ENCODE measurements at regions not wholly inside any gene's neighbourhood (a gene's known extent, or its start where the extent isn't known, plus 50 kb on each side); places are given as distances from the start of the nearest gene placed in this dataset.

DNA sequence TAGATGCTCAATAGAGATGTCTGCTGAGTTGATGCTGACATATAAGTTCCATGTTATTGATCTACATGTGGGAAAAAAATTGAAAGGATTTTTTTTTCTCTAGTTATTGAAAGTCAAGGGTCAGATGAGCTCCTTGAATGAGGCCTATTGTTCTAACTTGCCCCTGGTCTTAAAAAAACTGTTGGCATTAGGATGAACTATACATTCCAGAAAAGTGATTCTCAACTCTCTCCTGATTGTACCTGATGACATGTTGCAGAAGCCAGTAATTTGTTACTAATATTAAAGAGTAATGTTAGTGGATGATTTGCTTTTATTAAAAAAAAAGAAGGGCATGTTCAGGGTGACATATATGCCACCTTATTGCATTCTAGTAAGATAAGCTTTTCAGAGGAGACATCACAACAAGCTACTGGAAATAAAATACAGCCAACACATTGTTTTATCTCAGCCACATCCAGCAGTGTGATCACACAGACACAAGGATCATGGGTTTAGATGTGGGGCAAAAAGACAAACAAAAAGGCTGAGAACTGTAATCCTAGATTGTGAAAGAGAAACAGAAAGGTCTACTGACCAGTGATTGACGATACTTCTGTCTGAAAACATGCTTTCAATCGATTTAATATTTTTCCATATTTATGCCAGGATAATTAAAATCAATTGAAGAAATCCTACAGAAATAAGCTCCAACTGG is 1314.1 kb upstream of the C9orf72 start:
- H3K9me3 ChIP-seq, result no peaks in the 10 kb centered on the region
- H3K4me3 ChIP-seq (ENCODE audit: low read depth, low read length), result no peak overlapping the region
- TF ChIP-seq, protein P1, sequence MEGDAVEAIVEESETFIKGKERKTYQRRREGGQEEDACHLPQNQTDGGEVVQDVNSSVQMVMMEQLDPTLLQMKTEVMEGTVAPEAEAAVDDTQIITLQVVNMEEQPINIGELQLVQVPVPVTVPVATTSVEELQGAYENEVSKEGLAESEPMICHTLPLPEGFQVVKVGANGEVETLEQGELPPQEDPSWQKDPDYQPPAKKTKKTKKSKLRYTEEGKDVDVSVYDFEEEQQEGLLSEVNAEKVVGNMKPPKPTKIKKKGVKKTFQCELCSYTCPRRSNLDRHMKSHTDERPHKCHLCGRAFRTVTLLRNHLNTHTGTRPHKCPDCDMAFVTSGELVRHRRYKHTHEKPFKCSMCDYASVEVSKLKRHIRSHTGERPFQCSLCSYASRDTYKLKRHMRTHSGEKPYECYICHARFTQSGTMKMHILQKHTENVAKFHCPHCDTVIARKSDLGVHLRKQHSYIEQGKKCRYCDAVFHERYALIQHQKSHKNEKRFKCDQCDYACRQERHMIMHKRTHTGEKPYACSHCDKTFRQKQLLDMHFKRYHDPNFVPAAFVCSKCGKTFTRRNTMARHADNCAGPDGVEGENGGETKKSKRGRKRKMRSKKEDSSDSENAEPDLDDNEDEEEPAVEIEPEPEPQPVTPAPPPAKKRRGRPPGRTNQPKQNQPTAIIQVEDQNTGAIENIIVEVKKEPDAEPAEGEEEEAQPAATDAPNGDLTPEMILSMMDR (IDR thresholded peaks at IDR 0.05; ENCODE audit: low read depth, low read length), result no peak
- H3K36me3 ChIP-seq, result no peaks in the 10 kb centered on the region; the same call in 1 of the 2 replicates
- H3K27me3 ChIP-seq, result no peaks in the 10 kb centered on the region
- H3K4me1 ChIP-seq, result peaks cover 6% of the 10 kb centered on the region
- DNase-seq, result no peak

DNA sequence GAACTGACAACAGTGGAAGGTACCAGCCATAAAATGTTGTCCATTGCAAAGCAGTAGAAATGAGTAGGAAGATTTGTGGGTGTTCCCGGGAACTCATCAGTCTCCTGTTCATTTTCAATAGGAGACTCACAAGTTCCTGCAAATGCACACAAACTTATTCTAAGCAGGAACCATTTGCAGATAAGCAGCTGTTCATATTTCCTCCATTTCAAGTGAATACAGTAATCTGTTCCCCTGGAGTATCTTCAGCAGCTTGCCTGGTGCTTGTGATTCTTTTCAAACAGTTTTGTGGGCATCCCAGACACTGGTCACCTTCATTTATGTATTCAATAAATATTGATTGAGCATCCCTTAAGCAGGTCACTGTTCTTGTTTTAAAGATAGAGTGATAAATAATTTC is 1315.5 kb upstream of the C9orf72 start:
- Histone ChIP-seq H3K4me3 (ENCODE audit: low read depth, low read length) (no peak overlapping the region), H3K4me1 (peaks cover 6% of the 10 kb centered on the region), H3K27me3 (no peaks in the 10 kb centered on the region), H3K9me3 (no peaks in the 10 kb centered on the region), H3K36me3 (no peaks in the 10 kb centered on the region)
- no peak for DNase-seq
- TF ChIP-seq, protein P1 (IDR thresholded peaks at IDR 0.05; ENCODE audit: low read depth, low read length), result no peak

DNA sequence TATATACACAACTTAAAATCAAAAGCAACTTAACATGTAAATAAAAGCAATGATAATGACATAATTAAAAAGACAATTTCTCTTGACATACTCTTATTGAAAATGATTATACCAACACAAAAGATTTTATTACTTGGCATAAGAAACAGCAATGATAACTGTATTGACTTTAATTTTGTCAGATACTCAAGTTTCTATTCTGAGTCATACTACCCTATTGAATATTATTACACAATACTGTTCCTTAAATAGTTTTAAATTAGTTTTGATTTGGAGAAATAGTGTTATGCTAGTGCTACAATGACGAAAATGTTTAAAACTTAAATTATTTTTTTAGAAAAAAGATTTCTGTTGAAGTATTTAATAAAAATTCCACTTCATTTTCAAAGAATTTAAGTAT is 1319.3 kb upstream of the C9orf72 start:
- no peaks in the 10 kb centered on the region for H3K27me3 ChIP-seq
- DNase-seq, result no peak
- no peaks in the 10 kb centered on the region for H3K36me3 ChIP-seq
- peaks cover 6% of the 10 kb centered on the region for H3K4me1 ChIP-seq
- H3K9me3 ChIP-seq, result no peaks in the 10 kb centered on the region
- H3K4me3 ChIP-seq (ENCODE audit: low read depth, low read length), result no peak overlapping the region
- TF ChIP-seq, protein P1 (IDR thresholded peaks at IDR 0.05; ENCODE audit: low read depth, low read length), result no peak

DNA sequence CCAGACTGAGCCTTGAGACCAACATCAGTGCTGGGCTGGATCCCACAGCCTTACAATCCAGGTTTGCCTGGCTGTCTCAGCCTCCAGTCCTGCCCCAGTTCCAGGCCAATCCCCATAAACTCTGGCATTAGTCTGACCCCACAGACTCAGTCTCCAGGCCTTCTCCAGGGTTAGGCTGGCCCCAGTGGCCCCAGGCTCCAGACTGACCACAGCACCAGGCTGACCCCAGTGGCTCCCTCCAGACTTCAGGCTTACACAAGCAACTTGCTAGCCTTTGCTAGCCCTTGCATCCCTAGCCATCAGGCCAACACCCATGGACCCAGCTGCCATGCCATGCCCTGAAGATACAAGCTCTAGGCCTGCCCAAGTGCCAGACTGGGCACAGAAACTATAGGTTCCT is 1326.0 kb upstream of the C9orf72 start:
- no peak for DNase-seq
- H3K4me1 ChIP-seq, result no peaks in the 10 kb centered on the region
- H3K36me3 ChIP-seq, result no peaks in the 10 kb centered on the region
- TF ChIP-seq, protein P1 (IDR thresholded peaks at IDR 0.05; ENCODE audit: low read depth, low read length), result no peak
- H3K27me3 ChIP-seq, result no peaks in the 10 kb centered on the region
- H3K4me3 ChIP-seq (ENCODE audit: low read depth, low read length), result no peak overlapping the region
- no peaks in the 10 kb centered on the region for H3K9me3 ChIP-seq

DNA sequence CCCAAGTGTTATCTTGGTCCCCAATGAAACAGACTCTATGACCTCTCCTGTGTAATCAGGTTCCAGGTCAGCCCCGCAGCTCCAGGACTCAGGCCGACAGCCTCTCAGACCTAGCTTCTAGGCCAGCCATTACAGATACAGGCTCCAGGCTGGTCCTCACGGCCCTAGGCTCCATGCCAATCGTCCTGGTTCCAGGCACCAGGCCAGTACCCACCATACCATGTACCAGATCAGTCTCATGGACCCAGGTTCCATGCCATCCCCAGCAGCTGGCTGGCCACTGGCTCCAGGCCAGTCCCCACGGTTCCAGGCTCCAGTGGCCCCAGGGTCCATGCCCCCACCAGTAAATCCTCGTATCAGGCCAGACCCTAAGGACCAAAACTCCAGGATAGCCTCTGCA is 1326.6 kb upstream of the C9orf72 start:
- H3K4me1 ChIP-seq, result no peaks in the 10 kb centered on the region
- TF ChIP-seq, protein P1 (IDR thresholded peaks at IDR 0.05; ENCODE audit: low read depth, low read length), result no peak
- H3K27me3 ChIP-seq, result no peaks in the 10 kb centered on the region
- H3K9me3 ChIP-seq, result no peaks in the 10 kb centered on the region
- DNase-seq, result no peak
- H3K4me3 ChIP-seq (ENCODE audit: low read depth, low read length), result no peak overlapping the region
- no peaks in the 10 kb centered on the region for H3K36me3 ChIP-seq

DNA sequence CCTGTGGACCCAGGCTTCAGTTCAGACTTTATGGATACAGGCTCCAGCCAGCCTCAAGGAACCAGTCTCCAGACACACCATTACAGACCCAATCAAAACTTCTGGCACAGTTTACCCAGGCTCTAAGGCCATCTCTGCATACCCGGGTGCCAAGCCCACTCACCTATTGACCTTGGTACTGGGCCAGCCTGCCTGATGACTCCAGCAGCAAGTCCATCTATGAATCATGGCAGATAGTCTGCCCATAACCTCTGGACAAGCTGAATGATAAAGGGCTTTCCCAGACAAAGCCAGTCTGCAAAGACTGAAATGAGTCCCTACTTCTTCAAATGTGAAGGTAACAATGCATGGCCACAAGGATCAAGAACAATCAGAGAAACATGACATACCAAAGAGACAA is 1327.1 kb upstream of the C9orf72 start:
- Histone ChIP-seq H3K9me3 (no peaks in the 10 kb centered on the region), H3K4me1 (no peaks in the 10 kb centered on the region), H3K36me3 (no peaks in the 10 kb centered on the region), H3K4me3 (ENCODE audit: low read depth, low read length) (no peak overlapping the region), H3K27me3 (no peaks in the 10 kb centered on the region)
- TF ChIP-seq, protein P1 (IDR thresholded peaks at IDR 0.05; ENCODE audit: low read depth, low read length), result no peak
- no peak for DNase-seq
